ENCODE measurements at regions not wholly inside any gene's neighbourhood (a gene's known extent, or its start where the extent isn't known, plus 50 kb on each side); places are given as distances from the start of the nearest gene placed in this dataset.

GRCh38 chr12:59044791-59045190 is 124.5 kb upstream of the LRIG3 start:
- TF ChIP-seq, protein P1, sequence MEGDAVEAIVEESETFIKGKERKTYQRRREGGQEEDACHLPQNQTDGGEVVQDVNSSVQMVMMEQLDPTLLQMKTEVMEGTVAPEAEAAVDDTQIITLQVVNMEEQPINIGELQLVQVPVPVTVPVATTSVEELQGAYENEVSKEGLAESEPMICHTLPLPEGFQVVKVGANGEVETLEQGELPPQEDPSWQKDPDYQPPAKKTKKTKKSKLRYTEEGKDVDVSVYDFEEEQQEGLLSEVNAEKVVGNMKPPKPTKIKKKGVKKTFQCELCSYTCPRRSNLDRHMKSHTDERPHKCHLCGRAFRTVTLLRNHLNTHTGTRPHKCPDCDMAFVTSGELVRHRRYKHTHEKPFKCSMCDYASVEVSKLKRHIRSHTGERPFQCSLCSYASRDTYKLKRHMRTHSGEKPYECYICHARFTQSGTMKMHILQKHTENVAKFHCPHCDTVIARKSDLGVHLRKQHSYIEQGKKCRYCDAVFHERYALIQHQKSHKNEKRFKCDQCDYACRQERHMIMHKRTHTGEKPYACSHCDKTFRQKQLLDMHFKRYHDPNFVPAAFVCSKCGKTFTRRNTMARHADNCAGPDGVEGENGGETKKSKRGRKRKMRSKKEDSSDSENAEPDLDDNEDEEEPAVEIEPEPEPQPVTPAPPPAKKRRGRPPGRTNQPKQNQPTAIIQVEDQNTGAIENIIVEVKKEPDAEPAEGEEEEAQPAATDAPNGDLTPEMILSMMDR (IDR thresholded peaks at IDR 0.05; ENCODE audit: poor library complexity): no peak
- TF ChIP-seq EZH2 (IDR thresholded peaks at IDR 0.05; ENCODE audit: borderline replicate concordance): no peak

All from hepatocyte (in vitro differentiated cells).